ENCODE measurements at regions not wholly inside any gene's neighbourhood (a gene's known extent, or its start where the extent isn't known, plus 50 kb on each side); places are given as distances from the start of the nearest gene placed in this dataset.
A peak's percentile ranks its signal among the peaks of the same experiment; 100 is the strongest.

DNA sequence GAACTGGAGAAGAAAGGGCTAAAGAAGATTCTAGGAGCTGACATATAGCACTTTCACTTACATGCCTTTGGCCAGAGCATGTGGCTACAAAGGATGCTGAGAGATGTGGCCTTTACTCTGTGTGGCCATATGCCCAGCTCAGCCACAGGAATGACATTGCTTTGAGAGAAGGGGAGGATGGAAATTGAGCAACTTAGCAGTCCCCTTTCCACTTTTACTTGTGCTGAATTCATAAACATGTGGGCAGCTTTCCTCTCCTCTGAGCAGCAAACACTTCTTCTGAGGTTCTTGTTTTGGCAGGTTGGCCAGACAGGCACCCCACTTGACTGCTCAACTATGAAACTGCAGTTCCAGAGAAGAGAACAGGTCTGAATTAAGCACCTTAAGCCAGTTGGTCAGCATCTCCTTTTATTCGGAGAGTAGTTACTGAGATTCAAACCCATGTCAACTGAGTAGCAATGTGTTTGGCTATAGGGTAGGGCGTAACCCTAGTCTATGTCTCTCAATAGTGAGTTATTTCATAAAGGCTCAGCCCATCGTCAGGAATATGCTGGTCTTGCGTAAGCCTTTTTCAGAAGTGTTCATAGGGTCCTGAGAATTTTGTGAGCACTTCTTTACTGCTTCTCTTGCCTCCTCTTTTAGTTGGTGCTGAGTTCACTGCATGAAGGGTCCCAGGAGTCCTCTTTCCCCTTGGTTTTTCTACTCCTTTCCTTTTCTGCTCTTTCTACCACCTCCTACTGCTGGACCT lies 134.5 kb downstream of the PALM2AKAP2 start:
- Histone ChIP-seq H3K4me1 (peaks cover 0 to 80% of the 10 kb centered on the region in 2 donors), H3K9me3 (no peaks in the 10 kb centered on the region), H3K4me3 (no peak overlapping the region), H3K36me3 (no peaks in the 10 kb centered on the region), H3K27ac (no peak overlapping the region), H3K27me3 (no peaks in the 10 kb centered on the region)
- no peak for DNase-seq (ENCODE audit: low spot score)
- no peak for TF ChIP-seq CTCF (IDR thresholded peaks at IDR 0.05)

DNA sequence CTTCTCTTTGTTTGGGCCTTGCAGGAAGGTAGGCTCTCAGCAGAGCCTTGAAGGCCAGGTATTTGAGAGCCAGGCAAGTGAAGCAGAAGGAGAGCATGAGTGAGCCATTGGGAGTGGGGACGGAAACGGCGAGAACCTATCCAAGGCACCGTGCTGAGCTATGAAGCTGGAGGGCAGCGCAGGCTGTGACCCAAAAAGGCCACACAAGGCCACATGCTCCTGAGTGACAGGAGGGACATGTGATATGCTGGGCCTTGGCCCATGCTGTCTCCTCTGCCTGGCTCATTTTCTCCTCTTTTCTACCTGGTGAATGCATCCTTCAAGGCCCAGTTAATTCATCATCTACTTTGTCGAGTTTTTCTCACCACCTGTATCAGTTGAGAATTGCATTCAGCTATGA lies 136.3 kb downstream of the PALM2AKAP2 start:
- TF ChIP-seq CTCF (IDR thresholded peaks at IDR 0.05), result no peak
- Histone ChIP-seq H3K4me3 (no peak overlapping the region), H3K36me3 (no peaks in the 10 kb centered on the region), H3K27ac (no peak overlapping the region), H3K4me1 (peaks cover 0 to 62% of the 10 kb centered on the region in 2 donors), H3K9me3 (no peaks in the 10 kb centered on the region), H3K27me3 (no peaks in the 10 kb centered on the region)
- no peak for DNase-seq (ENCODE audit: low spot score)

DNA sequence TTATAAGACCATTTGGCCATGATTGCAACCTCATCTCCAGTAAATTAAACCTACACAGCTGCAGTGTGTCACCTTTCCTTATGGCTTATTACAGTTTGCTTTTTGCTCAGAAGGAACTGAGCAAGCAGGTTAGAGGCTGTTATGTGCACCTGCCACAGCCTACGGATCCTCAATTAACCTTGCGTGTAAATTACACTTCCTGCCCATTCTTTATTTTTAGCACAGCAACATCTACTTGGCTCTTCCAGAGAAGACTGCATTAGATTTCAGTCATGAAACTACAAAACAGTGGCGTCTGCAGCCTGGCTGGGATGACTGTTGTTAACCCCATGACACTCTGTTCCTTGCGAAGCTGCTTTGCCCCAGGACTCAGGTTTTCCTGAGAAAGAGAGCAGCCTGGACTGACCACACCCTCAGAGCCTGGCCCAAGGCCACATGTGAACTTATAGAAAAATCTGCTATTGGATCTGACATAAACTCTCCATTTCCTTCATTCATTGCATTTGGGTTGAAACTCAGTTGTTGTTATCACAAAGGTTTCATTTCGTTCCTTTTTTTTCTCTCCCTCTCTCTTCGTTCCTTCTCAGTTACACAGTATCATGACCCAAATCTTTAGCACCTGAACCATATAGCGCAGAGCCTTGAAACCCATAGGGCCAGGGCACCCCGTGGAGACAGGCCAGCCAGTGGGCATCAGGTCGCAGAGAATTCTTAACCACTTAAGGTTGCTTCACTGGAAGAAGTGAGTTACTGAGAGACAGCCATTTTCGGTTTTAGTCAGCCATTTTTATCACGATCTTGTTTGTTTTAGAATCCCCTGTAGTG lies 138.6 kb downstream of the PALM2AKAP2 start:
- Histone ChIP-seq H3K9me3 (no peaks in the 10 kb centered on the region), H3K36me3 (peaks cover 2% of the 10 kb centered on the region), H3K27me3 (no peaks in the 10 kb centered on the region), H3K4me3 (no peak overlapping the region), H3K4me1 (peaks cover 0 to 47% of the 10 kb centered on the region in 2 donors), H3K27ac (peak overlapping the region; percentile 5 to 42)
- no peak for TF ChIP-seq CTCF (IDR thresholded peaks at IDR 0.05)
- no peak for DNase-seq (ENCODE audit: low spot score)

- no peak for DNase-seq (ENCODE audit: low spot score)
- Histone ChIP-seq H3K27ac (no peak overlapping the region), H3K36me3 (peaks cover 9% of the 10 kb centered on the region), H3K4me3 (no peak overlapping the region), H3K27me3 (no peaks in the 10 kb centered on the region), H3K4me1 (peaks cover 0 to 41% of the 10 kb centered on the region in 2 donors), H3K9me3 (no peaks in the 10 kb centered on the region)
- TF ChIP-seq CTCF (IDR thresholded peaks at IDR 0.05), result no peak
These were observed 139.9 kb downstream of the PALM2AKAP2 start for GRCh38 chr9:109919736-109920408.

DNA sequence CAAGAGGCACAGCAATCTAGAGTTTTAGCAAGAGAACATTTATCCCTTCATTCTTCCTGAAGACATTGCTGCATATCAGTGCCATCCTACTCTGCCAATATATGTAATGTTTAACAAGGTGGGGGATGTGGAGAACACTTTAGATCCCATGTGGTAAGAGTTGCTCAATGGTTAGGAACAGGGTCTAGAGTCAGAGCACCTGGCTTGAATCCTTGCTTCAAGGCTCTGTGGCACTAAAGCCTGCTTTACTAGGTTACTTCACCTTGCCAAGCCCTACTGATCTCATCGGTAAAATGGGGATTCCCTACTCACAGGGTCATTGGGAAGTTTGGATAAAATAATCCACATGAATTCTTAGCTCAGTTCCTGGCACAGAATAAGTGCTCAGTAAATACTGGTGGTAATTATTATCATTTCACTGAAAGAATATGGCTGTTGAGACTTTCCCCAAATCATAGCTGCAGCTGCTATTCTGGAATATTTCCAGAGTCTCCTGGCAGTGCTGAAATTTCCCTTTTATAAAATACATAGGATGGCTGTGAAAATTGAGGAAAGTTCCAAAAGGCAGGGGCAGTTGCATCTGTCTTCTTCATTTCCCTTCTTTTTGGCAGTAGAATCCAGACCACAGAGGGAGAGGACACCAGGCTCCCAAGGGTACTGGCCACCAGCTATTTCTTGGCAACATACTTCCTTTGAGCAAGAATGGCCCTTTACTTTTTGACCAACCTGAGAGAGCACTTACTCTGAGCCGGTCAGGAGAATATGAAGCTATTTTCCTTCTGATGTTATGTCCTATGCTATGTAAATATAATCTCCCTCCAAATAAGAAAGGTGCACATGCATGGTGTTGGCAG lies 142.8 kb downstream of the PALM2AKAP2 start:
- Histone ChIP-seq H3K4me3 (no peak overlapping the region), H3K4me1 (peaks cover 0 to 19% of the 10 kb centered on the region in 2 donors), H3K27ac (no peak overlapping the region), H3K36me3 (peaks cover 32% of the 10 kb centered on the region), H3K9me3 (no peaks in the 10 kb centered on the region), H3K27me3 (no peaks in the 10 kb centered on the region)
- no peak for DNase-seq (ENCODE audit: low spot score)
- TF ChIP-seq CTCF (IDR thresholded peaks at IDR 0.05), result no peak
